ENCODE measurements at regions not wholly inside any gene's neighbourhood (a gene's known extent, or its start where the extent isn't known, plus 50 kb on each side); places are given as distances from the start of the nearest gene placed in this dataset.

GRCh38 chr6:117145940-117146339 is 119.4 kb upstream of the VGLL2 start:
- no peaks in the 10 kb centered on the region for H3K27me3 ChIP-seq (ENCODE audit: insufficient read depth, poor library complexity, severe bottlenecking)
- H3K4me3 ChIP-seq (ENCODE audit: severe bottlenecking): no peak overlapping the region
- no peaks in the 10 kb centered on the region for H3K36me3 ChIP-seq (ENCODE audit: low read depth)
- no peak for ATAC-seq (ENCODE audit: low read depth)
- no peak for DNase-seq (ENCODE audit: low spot score)
- TF ChIP-seq CTCF (IDR thresholded peaks at IDR 0.05; ENCODE audit: poor library complexity, severe bottlenecking): no peak
- H3K9me3 ChIP-seq (ENCODE audit: severe bottlenecking): no peaks in the 10 kb centered on the region
- no peak overlapping the region for H3K27ac ChIP-seq (ENCODE audit: poor library complexity, severe bottlenecking)
- no peaks in the 10 kb centered on the region for H3K4me1 ChIP-seq (ENCODE audit: insufficient read depth, poor library complexity, severe bottlenecking)

GRCh38 chr6:117149324-117149723 is 116.0 kb upstream of the VGLL2 start:
- DNase-seq (ENCODE audit: low spot score): no peak
- Histone ChIP-seq H3K4me1 (ENCODE audit: insufficient read depth, poor library complexity, severe bottlenecking) (no peaks in the 10 kb centered on the region), H3K4me3 (ENCODE audit: severe bottlenecking) (no peak overlapping the region), H3K27ac (ENCODE audit: poor library complexity, severe bottlenecking) (no peak overlapping the region), H3K9me3 (ENCODE audit: severe bottlenecking) (no peaks in the 10 kb centered on the region), H3K36me3 (ENCODE audit: low read depth) (no peaks in the 10 kb centered on the region), H3K27me3 (ENCODE audit: insufficient read depth, poor library complexity, severe bottlenecking) (no peaks in the 10 kb centered on the region)
- ATAC-seq (ENCODE audit: low read depth): no peak
- TF ChIP-seq CTCF (IDR thresholded peaks at IDR 0.05; ENCODE audit: poor library complexity, severe bottlenecking): no peak

- no peaks in the 10 kb centered on the region for H3K36me3 ChIP-seq (ENCODE audit: low read depth)
- no peaks in the 10 kb centered on the region for H3K27me3 ChIP-seq (ENCODE audit: insufficient read depth, poor library complexity, severe bottlenecking)
- ATAC-seq (ENCODE audit: low read depth): no peak
- H3K4me1 ChIP-seq (ENCODE audit: insufficient read depth, poor library complexity, severe bottlenecking): no peaks in the 10 kb centered on the region
- no peak for DNase-seq (ENCODE audit: low spot score)
- no peak for TF ChIP-seq CTCF (IDR thresholded peaks at IDR 0.05; ENCODE audit: poor library complexity, severe bottlenecking)
- no peaks in the 10 kb centered on the region for H3K9me3 ChIP-seq (ENCODE audit: severe bottlenecking)
- H3K4me3 ChIP-seq (ENCODE audit: severe bottlenecking): no peak overlapping the region
- no peak overlapping the region for H3K27ac ChIP-seq (ENCODE audit: poor library complexity, severe bottlenecking)
Measured at GRCh38 chr6:117156741-117157140, 108.6 kb upstream of the VGLL2 start.

- DNase-seq (ENCODE audit: low spot score): no peak
- Histone ChIP-seq H3K36me3 (ENCODE audit: low read depth) (no peaks in the 10 kb centered on the region), H3K4me1 (ENCODE audit: insufficient read depth, poor library complexity, severe bottlenecking) (no peaks in the 10 kb centered on the region), H3K27me3 (ENCODE audit: insufficient read depth, poor library complexity, severe bottlenecking) (no peaks in the 10 kb centered on the region), H3K4me3 (ENCODE audit: severe bottlenecking) (no peak overlapping the region), H3K27ac (ENCODE audit: poor library complexity, severe bottlenecking) (no peak overlapping the region), H3K9me3 (ENCODE audit: severe bottlenecking) (no peaks in the 10 kb centered on the region)
- ATAC-seq (ENCODE audit: low read depth): no peak
- no peak for TF ChIP-seq CTCF (IDR thresholded peaks at IDR 0.05; ENCODE audit: poor library complexity, severe bottlenecking)
Measured at GRCh38 chr6:117157448-117157847, 107.9 kb upstream of the VGLL2 start.

- H3K4me1 ChIP-seq (ENCODE audit: insufficient read depth, poor library complexity, severe bottlenecking): no peaks in the 10 kb centered on the region
- H3K27me3 ChIP-seq (ENCODE audit: insufficient read depth, poor library complexity, severe bottlenecking): no peaks in the 10 kb centered on the region
- no peak overlapping the region for H3K4me3 ChIP-seq (ENCODE audit: severe bottlenecking)
- H3K36me3 ChIP-seq (ENCODE audit: low read depth): no peaks in the 10 kb centered on the region
- ATAC-seq (ENCODE audit: low read depth) (no peak), DNase-seq (ENCODE audit: low spot score) (no peak)
- no peaks in the 10 kb centered on the region for H3K9me3 ChIP-seq (ENCODE audit: severe bottlenecking)
- H3K27ac ChIP-seq (ENCODE audit: poor library complexity, severe bottlenecking): no peak overlapping the region
- no peak for TF ChIP-seq CTCF (IDR thresholded peaks at IDR 0.05; ENCODE audit: poor library complexity, severe bottlenecking)
Measured at GRCh38 chr6:117165911-117166499, 99.4 kb upstream of the VGLL2 start.

Measured in RWPE2 (cell line).